HG03280 (cell line): ENCODE measurements at regions not wholly inside any gene's neighbourhood (a gene's known extent, or its start where the extent isn't known, plus 50 kb on each side); places are given as distances from the start of the nearest gene placed in this dataset.

Experiments used
- ATAC-seq: cut with Tn5 transposase; IDR thresholded peaks from one replicate; pipeline ENCODE4 v1.9.1; 2021; ENCODE audit warnings: mild to moderate bottlenecking, moderate library complexity; ENCODE audit not compliant: unreplicated experiment

- no peak for ATAC-seq
These were observed 317.6 kb upstream of the PROX1 start for GRCh38 chr1:213669964-213670691.

GRCh38 chr1:213670692-213671023 lies 317.1 kb upstream of the PROX1 start:
- ATAC-seq, result no peak

- ATAC-seq, result no peak
These were observed 312.7 kb upstream of the PROX1 start for GRCh38 chr1:213675043-213675442.

GRCh38 chr1:213676736-213677135 lies 311.0 kb upstream of the PROX1 start:
- ATAC-seq, result no peak

- ATAC-seq, result no peak
These were observed 309.4 kb upstream of the PROX1 start for GRCh38 chr1:213678348-213678747.

- no peak for ATAC-seq
These were observed 309.0 kb upstream of the PROX1 start for GRCh38 chr1:213678753-213679152.

DNA sequence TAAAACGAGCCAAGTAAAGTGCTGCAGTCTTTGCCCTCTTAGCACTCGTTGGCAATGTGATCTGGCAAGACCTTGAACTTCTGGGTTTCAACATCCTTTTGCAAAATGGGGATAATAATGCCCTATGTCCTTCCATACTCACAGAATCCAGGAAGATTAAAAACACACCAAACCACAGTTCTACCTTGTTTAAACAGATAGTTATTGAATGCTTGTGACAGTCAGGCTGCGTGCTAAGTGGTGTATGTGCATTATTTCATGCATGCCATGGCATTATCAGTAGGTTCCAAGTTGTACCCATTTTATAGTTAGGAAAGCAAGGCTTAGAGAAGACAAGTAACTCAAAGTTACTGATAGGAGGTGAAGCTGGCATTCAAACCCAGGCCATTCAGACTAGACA lies 308.6 kb upstream of the PROX1 start:
- ATAC-seq, result no peak

DNA sequence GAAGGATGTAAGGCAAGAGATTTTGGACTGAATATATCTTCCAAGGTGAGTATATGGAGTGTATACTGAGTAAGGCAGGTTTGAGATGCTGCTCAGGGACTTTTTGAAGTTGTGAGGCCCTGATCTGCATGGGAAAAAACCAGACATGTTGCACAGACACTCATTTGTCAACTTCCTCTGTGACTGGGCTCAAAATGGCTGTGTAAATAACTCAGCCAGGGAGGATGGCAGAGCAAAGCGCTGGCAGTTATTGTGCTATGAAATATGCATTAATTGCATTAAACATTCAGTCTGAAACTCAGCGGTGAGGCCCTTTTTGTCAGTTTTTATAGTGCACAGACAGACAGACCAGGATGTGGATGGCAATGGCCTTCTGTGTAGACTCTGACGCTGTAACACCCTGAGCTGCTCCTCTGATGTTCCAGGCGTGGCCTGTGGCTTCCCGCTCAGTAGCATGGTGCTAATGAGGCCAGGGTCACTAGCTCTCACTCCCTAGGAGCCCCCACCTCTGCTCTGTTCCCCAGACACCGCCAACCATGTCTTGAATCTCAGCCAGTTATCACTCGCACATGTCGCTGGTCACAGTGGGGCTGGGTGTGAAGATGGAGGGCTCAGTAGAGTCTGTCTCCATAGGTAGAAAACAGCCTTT lies 307.0 kb upstream of the PROX1 start:
- no peak for ATAC-seq

DNA sequence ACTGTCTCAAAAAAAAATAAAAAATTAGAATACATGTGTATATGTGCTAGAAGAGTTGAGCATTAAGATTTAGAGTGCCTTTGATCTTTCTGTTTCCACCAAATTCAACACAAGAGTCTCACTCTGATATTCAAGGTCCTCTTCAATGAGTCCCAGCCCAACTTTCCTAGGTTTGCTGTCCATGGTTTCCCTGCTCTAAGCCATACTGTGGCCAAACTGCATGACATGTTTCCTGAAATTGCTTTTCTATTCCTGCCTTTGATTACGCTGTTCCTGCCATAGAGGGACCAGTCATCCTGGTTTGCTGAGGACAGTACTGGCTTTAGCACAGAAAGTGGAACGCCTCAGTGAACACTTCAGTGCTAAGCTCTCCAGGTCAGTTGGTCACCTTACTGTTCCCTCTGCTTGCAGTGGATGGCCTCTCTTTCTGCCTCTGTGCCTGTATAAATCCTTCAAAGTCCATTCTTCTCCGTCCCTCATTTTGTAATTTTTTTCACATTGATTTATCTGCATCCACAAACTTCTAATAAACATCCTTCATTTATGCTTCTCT lies 305.9 kb upstream of the PROX1 start:
- no peak for ATAC-seq

DNA sequence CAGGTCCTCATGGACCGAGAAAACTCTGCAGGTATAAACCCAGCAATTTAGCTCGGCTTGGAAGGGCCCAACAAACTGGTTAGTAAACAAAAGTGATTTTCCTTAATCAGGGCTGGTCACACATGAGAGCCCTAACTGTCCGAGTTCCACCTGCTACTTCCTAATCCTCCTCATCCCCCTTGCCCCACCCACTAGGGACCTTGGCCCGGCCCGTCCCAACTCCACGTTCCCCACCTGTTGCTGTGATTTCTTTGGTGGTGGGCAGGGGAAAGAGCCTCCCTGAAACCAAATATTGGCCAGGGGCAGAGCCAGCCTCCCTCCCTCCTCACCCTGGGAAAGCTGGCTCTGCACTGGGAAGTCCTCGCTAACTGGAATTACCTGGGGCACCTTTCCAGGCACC lies 304.2 kb upstream of the PROX1 start:
- ATAC-seq, result no peak

GRCh38 chr1:213684454-213684853 lies 303.3 kb upstream of the PROX1 start:
- ATAC-seq, result no peak

DNA sequence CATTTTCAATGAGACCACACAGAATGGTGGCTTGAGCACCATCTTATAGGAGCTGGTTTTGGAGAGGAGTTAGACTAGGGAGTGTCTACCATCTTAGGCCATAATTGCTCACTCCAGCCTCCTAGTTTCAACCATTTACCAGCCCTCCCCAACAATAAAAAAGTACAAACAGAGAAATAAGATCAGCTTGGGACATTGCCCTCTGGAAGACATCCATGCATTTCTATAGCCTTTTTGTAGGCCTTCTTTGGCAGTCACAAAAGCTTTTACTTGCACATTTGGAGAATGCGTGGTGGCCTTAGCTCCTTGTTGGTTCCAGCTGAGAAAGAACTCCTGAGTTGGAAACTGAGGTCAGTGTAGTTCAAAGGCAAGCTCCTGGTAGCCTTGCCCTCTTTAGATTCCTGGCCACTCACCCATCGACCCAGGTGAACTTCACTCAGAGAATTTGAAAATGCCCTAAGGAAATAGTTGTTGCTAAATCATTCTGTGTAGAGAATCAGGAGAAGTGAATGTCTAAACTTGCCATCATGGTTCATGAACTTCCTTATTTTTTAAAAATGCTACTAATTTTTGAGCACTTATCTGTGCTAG lies 301.7 kb upstream of the PROX1 start:
- ATAC-seq, result no peak

GRCh38 chr1:213686983-213687382 lies 300.8 kb upstream of the PROX1 start:
- ATAC-seq, result no peak

DNA sequence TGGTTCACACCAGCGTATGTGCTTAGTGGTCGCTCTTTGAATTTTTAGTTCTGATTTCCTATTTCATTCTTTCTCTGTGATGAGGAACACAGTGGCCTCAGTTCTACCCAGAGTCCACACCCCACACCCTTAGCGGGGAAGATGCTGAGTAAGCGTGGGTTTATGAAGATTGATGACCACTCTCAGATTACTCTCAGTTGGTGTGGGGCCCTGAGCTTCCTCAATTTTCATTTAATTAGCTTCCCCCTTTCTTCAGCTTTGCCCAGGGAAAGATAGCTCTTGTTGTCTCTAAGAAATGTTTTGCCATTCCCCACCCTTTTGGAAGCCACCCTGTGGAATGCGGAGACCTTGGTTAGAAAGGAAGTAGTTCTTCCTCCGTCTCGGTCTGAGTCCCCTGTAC lies 299.9 kb upstream of the PROX1 start:
- ATAC-seq, result no peak

DNA sequence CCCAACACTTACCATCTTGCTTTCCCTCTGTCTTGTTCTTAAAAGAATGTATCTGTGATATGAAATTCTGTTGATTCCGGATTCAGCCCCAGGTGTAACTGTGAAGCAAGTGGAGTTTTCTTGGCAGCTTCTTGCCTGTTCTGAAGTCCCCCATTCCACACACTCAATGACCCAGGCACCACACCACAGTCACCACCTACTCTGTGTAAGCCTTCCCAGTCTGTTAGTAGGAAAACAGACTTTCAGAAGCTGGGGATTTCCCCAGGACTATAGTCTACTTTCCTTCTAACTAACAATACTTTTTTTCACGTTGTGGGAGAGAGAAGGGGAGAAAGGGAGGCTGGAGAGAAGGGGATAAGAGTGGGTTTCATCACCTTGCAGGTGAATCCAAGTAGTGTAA lies 299.1 kb upstream of the PROX1 start:
- ATAC-seq, result no peak

DNA sequence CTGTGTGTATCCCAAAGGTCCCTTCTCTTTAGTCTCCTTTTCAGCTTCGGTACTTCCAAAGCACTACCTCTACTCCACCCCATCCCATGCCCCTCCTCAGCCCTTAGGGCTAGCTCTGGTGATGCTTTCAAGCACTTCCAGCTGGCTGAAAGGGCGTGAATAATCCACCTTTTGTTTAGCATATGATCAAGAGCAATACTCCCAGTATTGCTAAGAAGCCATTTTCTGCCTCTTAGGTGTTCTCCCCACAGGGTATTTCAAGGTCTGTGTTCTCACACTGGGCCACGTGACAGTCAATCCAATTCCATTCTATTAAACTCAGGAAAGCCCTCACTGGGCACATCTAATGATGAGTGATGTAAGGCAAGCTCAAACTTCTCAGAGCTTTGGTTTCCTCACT lies 298.5 kb upstream of the PROX1 start:
- no peak for ATAC-seq

- no peak for ATAC-seq
These were observed 297.3 kb upstream of the PROX1 start for GRCh38 chr1:213690341-213690917.

DNA sequence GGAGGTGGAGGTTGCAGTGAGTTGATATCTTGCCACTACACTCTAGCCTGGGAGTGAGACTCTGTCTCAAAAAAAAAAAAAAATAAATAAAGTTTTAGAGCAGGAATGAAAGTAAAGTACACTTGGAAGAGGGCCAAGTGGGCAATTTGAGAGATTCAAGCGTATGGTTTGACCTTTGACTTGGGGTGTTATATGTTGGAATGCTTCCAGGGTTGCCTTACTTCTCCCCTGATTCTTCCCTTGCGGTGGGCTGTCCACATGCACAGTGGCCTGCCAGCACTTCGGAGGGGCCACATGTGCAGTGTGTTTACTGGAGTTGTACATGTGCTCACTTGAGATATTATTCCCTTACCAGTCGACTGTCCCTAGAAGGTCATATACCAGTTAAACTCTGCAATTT lies 295.5 kb upstream of the PROX1 start:
- no peak for ATAC-seq

GRCh38 chr1:213693864-213694263 lies 293.9 kb upstream of the PROX1 start:
- no peak for ATAC-seq

DNA sequence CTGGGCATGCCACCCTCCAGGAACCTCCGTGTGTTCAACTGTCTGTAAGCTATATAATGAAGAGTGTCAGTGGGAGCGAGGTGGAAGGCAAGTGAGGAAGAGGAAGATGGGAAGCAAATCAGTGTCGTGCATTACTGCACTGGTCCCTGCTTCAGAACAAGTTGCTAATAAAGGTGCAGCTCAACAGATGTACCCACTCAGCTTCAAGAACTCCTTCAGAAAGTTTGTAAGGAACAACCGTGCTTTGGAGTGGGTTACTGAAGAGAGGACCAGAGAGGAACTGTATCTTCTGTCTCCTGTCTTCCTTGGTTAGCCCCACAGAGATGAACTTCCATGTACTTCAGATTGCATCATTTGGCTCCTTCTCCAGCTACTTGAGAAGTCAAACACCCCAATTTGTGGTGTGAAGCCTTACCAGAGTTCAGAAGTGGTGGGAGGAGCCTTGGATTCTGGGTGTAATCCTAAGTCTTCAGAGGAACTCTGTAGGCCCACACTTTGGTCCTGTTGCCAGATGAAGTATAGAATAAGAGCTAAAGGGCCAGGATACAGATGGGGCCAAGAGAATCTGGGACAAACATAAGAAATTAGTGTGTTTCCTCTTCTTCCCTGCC lies 290.5 kb upstream of the PROX1 start:
- ATAC-seq, result no peak

DNA sequence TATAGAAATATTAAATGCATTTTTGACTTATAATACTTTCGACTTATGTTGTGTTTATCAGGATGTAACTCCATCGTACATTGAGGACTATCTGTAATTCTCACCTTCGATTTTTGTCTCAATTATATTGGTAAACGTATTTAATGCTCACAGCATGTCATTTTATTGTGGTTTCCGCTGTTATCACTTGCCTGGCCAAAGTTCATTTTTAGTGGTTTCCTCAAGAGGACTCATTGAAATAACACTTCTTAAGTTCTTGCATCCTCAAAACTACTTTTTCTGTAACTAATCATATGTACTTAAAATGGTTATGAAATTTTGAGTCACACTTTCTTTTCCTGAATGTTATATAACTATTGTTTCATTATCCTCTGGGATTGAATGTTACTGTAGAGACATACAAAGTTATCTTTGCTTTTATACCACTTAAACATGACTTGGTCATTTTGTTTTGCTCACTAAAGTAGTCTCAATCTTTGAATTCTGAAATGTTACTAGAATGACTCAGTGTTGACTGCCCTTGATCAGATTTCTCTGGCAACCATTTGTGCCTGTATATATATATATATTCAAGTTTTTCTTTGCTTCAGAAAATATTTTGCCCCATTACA lies 289.6 kb upstream of the PROX1 start:
- no peak for ATAC-seq
